Endothelial cell of umbilical vein (primary cell): ENCODE measurements at regions not wholly inside any gene's neighbourhood (a gene's known extent, or its start where the extent isn't known, plus 50 kb on each side); places are given as distances from the start of the nearest gene placed in this dataset.

Experiments
- BruUV-seq: library from RNA; stranded (reverse); fragments of 400-500 nt; replicated peaks from 2 replicates; lab custom pipeline; 2021; lab: Mats Ljungman, UMichigan
- CTCF ChIA-PET: fragments of 300-600, 350-600 bp; sonication (Branson Sonifier 250); formaldehyde crosslinking; loops from one replicate; lab custom pipeline; 2021; ENCODE audit warnings: antibody characterized with exemption, inconsistent platforms; lab: Charles Lee
- POLR2A ChIA-PET: fragments of 300-600, 350-600 bp; sonication (Branson Sonifier 250); formaldehyde crosslinking; loops from one replicate; lab custom pipeline; 2021; ENCODE audit warnings: antibody characterized with exemption, inconsistent platforms; lab: Charles Lee
- DNase-seq: peaks from one replicate; pipeline ENCODE4 v3.0.0-alpha.2; 2011; ENCODE audit warnings: low read depth, low spot score
- FAIRE-seq: peaks from 2 replicates; lab custom pipeline; 2011; peaks lifted over from hg19 to GRCh38; lab: Jason Lieb, UNC
- H2AFZ ChIP-seq: 2 replicates; pipeline ENCODE4 v1.6.0; 2012; ENCODE audit warnings: low read depth, low read length, control low read depth, inconsistent platforms
- H3K27ac ChIP-seq: 2 replicates; pipeline ENCODE4 v1.5.1; 2011; ENCODE audit warnings: low read depth, mild to moderate bottlenecking, control low read depth, low read length, moderate library complexity; ENCODE audit not compliant: insufficient read depth
- H3K27me3 ChIP-seq, 2 experiments: 2 replicates each; pipeline versions ENCODE4 v1.6.0 to v1.6.1; 2011; ENCODE audit warnings: low read length in 2 of 2, mixed read lengths in 1 of 2; ENCODE audit not compliant: control insufficient read depth in 2 of 2, insufficient read depth in 2 of 2
- H3K36me3 ChIP-seq, 2 experiments: 2 replicates in 1 of 2; 3 replicates in 1 of 2; pipeline ENCODE4 v1.5.1; 2011; ENCODE audit warnings: low read length in 2 of 2, mild to moderate bottlenecking in 1 of 2, moderate library complexity in 1 of 2; ENCODE audit not compliant: control insufficient read depth in 2 of 2, insufficient read depth in 2 of 2; ENCODE audit errors: extremely low read depth in 1 of 2
- H3K4me1 ChIP-seq: 3 replicates; pipeline ENCODE4 v1.5.1; 2011; ENCODE audit warnings: mild to moderate bottlenecking, low read length; ENCODE audit not compliant: control insufficient read depth, insufficient read depth; ENCODE audit errors: extremely low read depth
- H3K4me2 ChIP-seq: 2 replicates; pipeline ENCODE4 v1.6.1; 2011; ENCODE audit warnings: low read length, control low read depth, mixed read lengths; ENCODE audit not compliant: insufficient read depth
- H3K4me3 ChIP-seq, 3 experiments: fragments of 200-600 bp in 1 of 3; sonication (generic), shearing (Covaris generic) in 1 of 3; replicated peaks in 1 of 3; 2 replicates each; pipeline ENCODE4 v1.5.1; 2011 to 2016; ENCODE audit warnings: control low read depth in 3 of 3, low read length in 3 of 3, mild to moderate bottlenecking in 2 of 3, inconsistent platforms in 1 of 3, low read depth in 1 of 3, moderate library complexity in 1 of 3; ENCODE audit not compliant: insufficient read depth in 1 of 3
- H3K79me2 ChIP-seq: 2 replicates; pipeline ENCODE4 v1.6.0; 2012; ENCODE audit warnings: low read length, inconsistent platforms; ENCODE audit not compliant: control insufficient read depth, insufficient read depth
- H3K9ac ChIP-seq: replicated peaks from 2 replicates; pipeline ENCODE3; 2011; ENCODE audit warnings: low read length, control low read depth; ENCODE audit not compliant: insufficient read depth; ENCODE audit errors: extremely low read depth
- H3K9me1 ChIP-seq: replicated peaks from 3 replicates; pipeline ENCODE4 v1.6.0; 2011; ENCODE audit warnings: mild to moderate bottlenecking, low read length; ENCODE audit not compliant: control insufficient read depth, insufficient read depth; ENCODE audit errors: extremely low read depth
- H3K9me3 ChIP-seq: replicated peaks from 2 replicates; pipeline ENCODE4 v1.5.1; 2012; ENCODE audit warnings: low read length, inconsistent platforms; ENCODE audit not compliant: control insufficient read depth, insufficient read depth
- H4K20me1 ChIP-seq: replicated peaks from 2 replicates; pipeline ENCODE3; 2011; ENCODE audit warnings: mild to moderate bottlenecking, low read length; ENCODE audit not compliant: control insufficient read depth, insufficient read depth; ENCODE audit errors: extremely low read depth
- EZH2 ChIP-seq: IDR thresholded peaks from 2 replicates; pipeline ENCODE4 v1.6.1; 2012; ENCODE audit warnings: borderline replicate concordance, low read depth, mild to moderate bottlenecking, moderate library complexity, low read length, inconsistent platforms; ENCODE audit not compliant: severe bottlenecking
- FOS ChIP-seq: IDR thresholded peaks from 2 replicates; pipeline ENCODE4 v1.6.1; 2011; ENCODE audit warnings: mild to moderate bottlenecking, low read length, moderate library complexity, borderline replicate concordance; ENCODE audit not compliant: insufficient read depth
- GATA2 ChIP-seq: IDR thresholded peaks from 2 replicates; pipeline ENCODE4 v1.7.0; 2011; ENCODE audit warnings: low read depth, mild to moderate bottlenecking, moderate library complexity, mixed read lengths, low read length; ENCODE audit not compliant: insufficient read length, insufficient read depth
- JUN ChIP-seq: IDR thresholded peaks from 2 replicates; pipeline ENCODE4 v1.6.1; 2011; ENCODE audit warnings: borderline replicate concordance, low read depth; ENCODE audit not compliant: insufficient read length, insufficient read depth
- MYC ChIP-seq: IDR thresholded peaks from one replicate; pipeline ENCODE4 v1.6.1; 2011; ENCODE audit warnings: mild to moderate bottlenecking, low read depth, low read length
- POLR2A ChIP-seq: IDR thresholded peaks from 2 replicates; pipeline ENCODE4 v1.6.1; 2012; ENCODE audit warnings: low read depth, mild to moderate bottlenecking, control low read depth, low read length
- POLR2AphosphoS5 ChIP-seq: IDR thresholded peaks from 2 replicates; pipeline ENCODE4 v1.6.1; 2012; ENCODE audit warnings: low read depth, mild to moderate bottlenecking, control low read depth, low read length, moderate library complexity; ENCODE audit not compliant: insufficient read depth
- dilution Hi-C: fragments of 300-500 bp; cut with MboI; formaldehyde crosslinking; loops from one replicate; pipeline ENCODE4 v1.15.0; 2019; ENCODE audit warnings: low sequenced_read_pairs; ENCODE audit not compliant: extremely low pct_ligation_motif_present
- intact Hi-C: fragments of 100-400 bp; cut with micrococcal nuclease; formaldehyde crosslinking; loops from one replicate; pipeline ENCODE4 v1.10.0; 2022
- TF ChIP-seq, protein P1 (sequence below), 2 donors: IDR thresholded peaks; 1 replicate in 1 of 2; 2 replicates in 1 of 2; pipeline ENCODE4 v1.5.1; 2011; ENCODE audit warnings: low read length in 2 of 2, mild to moderate bottlenecking in 2 of 2, moderate library complexity in 2 of 2, control low read depth in 1 of 2, inconsistent platforms in 1 of 2, low read depth in 1 of 2; ENCODE audit not compliant: insufficient read depth in 1 of 2; ENCODE audit errors: extremely low read depth in 1 of 2
- TF ChIP-seq, protein P2 (sequence below): IDR thresholded peaks from 2 replicates; pipeline ENCODE4 v1.6.1; 2011; ENCODE audit not compliant: insufficient read depth, insufficient read length

DNA sequence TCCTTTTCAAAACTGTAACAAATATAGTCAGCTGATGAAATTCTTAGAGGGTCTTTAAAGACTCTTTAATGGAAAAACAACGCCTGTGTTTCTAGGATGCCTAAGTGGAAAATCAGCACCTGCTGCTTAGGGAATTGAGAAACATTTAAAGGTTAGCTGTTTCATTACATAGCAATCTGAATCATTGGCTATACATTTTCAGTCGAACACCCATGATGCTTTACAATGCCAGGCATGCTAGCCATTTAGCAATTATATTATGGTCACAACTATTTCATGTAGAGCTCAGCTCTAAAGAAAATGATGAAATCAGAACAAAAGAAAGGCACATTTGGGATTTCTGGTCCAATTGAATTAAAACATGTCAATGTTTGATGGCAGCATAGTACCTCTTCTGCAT lies 270.3 kb upstream of the SYNCRIP start:
- no peak for FAIRE-seq
- CTCF ChIA-PET, result interaction anchor here (3.4 kb wide), 1 partner anchor 9 kb away, joined by 16 read pairs; no protein-coding TSS in a partner anchor

DNA sequence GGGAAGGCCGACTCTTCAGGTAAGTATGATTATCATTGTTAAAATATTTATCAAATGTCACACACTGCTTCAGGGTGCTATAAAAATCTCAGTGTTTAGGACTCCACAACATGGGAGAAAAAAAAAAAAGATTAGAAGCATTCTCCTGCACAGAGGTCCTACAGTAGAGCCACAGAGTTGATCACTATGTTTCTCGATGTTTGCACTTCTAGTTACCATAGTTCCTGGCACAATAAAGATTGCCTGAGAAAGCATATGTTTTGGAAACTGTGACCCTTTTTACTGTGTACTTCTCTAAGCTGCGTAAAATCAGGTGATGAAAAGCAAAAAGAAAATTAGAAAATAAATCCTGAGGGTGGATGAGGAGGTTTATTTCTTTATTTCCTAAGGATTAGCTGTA lies 269.9 kb upstream of the SYNCRIP start:
- TF ChIP-seq JUN, result no peak
- TF ChIP-seq, protein P1, sequence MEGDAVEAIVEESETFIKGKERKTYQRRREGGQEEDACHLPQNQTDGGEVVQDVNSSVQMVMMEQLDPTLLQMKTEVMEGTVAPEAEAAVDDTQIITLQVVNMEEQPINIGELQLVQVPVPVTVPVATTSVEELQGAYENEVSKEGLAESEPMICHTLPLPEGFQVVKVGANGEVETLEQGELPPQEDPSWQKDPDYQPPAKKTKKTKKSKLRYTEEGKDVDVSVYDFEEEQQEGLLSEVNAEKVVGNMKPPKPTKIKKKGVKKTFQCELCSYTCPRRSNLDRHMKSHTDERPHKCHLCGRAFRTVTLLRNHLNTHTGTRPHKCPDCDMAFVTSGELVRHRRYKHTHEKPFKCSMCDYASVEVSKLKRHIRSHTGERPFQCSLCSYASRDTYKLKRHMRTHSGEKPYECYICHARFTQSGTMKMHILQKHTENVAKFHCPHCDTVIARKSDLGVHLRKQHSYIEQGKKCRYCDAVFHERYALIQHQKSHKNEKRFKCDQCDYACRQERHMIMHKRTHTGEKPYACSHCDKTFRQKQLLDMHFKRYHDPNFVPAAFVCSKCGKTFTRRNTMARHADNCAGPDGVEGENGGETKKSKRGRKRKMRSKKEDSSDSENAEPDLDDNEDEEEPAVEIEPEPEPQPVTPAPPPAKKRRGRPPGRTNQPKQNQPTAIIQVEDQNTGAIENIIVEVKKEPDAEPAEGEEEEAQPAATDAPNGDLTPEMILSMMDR (IDR thresholded peaks at IDR 0.05; ENCODE audit: extremely low read depth in 1 of 2, insufficient read depth in 1 of 2, low read depth in 1 of 2, low read length in 2 of 2), result no peak
- no peak for TF ChIP-seq FOS
- TF ChIP-seq POLR2A, result no peak
- TF ChIP-seq GATA2, result no peak
- TF ChIP-seq POLR2AphosphoS5, result no peak
- no peak for TF ChIP-seq EZH2
- TF ChIP-seq, protein P2, sequence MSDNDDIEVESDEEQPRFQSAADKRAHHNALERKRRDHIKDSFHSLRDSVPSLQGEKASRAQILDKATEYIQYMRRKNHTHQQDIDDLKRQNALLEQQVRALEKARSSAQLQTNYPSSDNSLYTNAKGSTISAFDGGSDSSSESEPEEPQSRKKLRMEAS, result no peak
- TF ChIP-seq MYC, result no peak
- H3K27ac ChIP-seq, result no peak overlapping the region
- no TSS peak for BruUV-seq
- no peak overlapping the region for H3K4me3 ChIP-seq
- DNase-seq, result no peak
- no peaks in the 10 kb centered on the region for H3K9me1 ChIP-seq
- no peaks in the 10 kb centered on the region for H3K27me3 ChIP-seq
- no peak overlapping the region for H3K4me2 ChIP-seq
- intact Hi-C loops (no loop called here), dilution Hi-C loops (no loop called here)
- CTCF ChIA-PET, result interaction anchor here (3.4 kb wide), 1 partner anchor 10 kb away, joined by 16 read pairs; no protein-coding TSS in a partner anchor
- FAIRE-seq, result no peak
- no peaks in the 10 kb centered on the region for H3K79me2 ChIP-seq
- H4K20me1 ChIP-seq, result no peaks in the 10 kb centered on the region
- no peaks in the 10 kb centered on the region for H3K9me3 ChIP-seq
- POLR2A ChIA-PET, result no interaction called here
- H3K36me3 ChIP-seq, result no peaks in the 10 kb centered on the region
- no peak overlapping the region for H3K9ac ChIP-seq
- no peak overlapping the region for H2AFZ ChIP-seq
- H3K4me1 ChIP-seq, result no peaks in the 10 kb centered on the region

More for the DNA sequence above, 270.3 kb upstream of the SYNCRIP start:
- dilution Hi-C loops, result no loop called here
- no peak overlapping the region for H3K27ac ChIP-seq
- TF ChIP-seq POLR2AphosphoS5 (no peak), MYC (no peak), POLR2A (no peak), GATA2 (no peak)
- TF ChIP-seq, protein P1 (IDR thresholded peaks at IDR 0.05; ENCODE audit: extremely low read depth in 1 of 2, insufficient read depth in 1 of 2, low read depth in 1 of 2, low read length in 2 of 2), result no peak
- no peaks in the 10 kb centered on the region for H3K36me3 ChIP-seq
- no peaks in the 10 kb centered on the region for H3K9me3 ChIP-seq
- no peaks in the 10 kb centered on the region for H3K27me3 ChIP-seq
- H4K20me1 ChIP-seq, result no peaks in the 10 kb centered on the region
- no peak overlapping the region for H3K4me2 ChIP-seq
- intact Hi-C loops, result no loop called here
- POLR2A ChIA-PET, result no interaction called here
- H3K79me2 ChIP-seq, result no peaks in the 10 kb centered on the region
- H3K9me1 ChIP-seq, result no peaks in the 10 kb centered on the region
- H3K4me3 ChIP-seq, result no peak overlapping the region
- H2AFZ ChIP-seq, result no peak overlapping the region
- no peak for DNase-seq
- H3K9ac ChIP-seq, result no peak overlapping the region
- H3K4me1 ChIP-seq, result no peaks in the 10 kb centered on the region
- BruUV-seq, result no TSS peak
